ENCODE measurements at regions not wholly inside any gene's neighbourhood (a gene's known extent, or its start where the extent isn't known, plus 50 kb on each side); places are given as distances from the start of the nearest gene placed in this dataset.

DNA sequence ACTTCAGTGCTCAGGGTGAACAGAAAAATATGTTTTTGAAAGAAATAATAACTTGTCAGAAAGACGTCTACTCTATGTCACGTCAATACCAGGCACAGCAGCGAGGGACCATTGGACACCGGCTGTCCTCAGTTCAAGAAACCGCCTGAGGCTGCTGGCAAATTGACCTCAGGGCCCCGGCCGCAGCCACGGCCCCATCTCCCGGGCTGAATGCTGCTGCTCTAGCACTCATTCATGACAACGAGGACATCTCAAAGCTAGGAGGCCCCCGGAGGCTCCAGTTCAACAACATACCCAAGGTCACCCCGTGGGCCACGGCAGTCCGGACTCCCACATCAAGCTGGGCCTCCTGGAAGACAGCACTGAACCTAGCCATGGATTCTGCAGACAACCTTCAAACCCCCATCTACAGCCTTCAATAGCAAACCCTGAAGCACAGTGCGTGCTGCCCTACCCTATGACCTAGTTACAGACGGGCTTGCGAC lies 204.0 kb upstream of the NSMCE3 start:
- DNase-seq (no peak), ATAC-seq (ENCODE audit: insufficient read depth, low read depth) (no peak)
- Histone ChIP-seq H3K79me2 (ENCODE audit: insufficient read depth, low read length) (no peaks in the 10 kb centered on the region), H3K27me3 (ENCODE audit: insufficient read depth, low read length, poor library complexity) (no peaks in the 10 kb centered on the region), H3K4me3 (ENCODE audit: low read depth in 1 of 2, low read length in 2 of 2) (no peak overlapping the region), H3K4me1 (ENCODE audit: insufficient read depth, low read length) (no peaks in the 10 kb centered on the region), H3K36me3 (ENCODE audit: insufficient read depth, low read length) (no peaks in the 10 kb centered on the region), H3K4me2 (ENCODE audit: insufficient read depth, low read length) (no peak overlapping the region), H3K27ac (ENCODE audit: low read length) (no peak overlapping the region), H4K20me1 (ENCODE audit: insufficient read depth, low read length) (no peaks in the 10 kb centered on the region), H3K9me3 (ENCODE audit: insufficient read depth, low read length, severe bottlenecking) (no peaks in the 10 kb centered on the region), H2AFZ (ENCODE audit: low read depth, low read length) (no peak overlapping the region), H3K9ac (ENCODE audit: low read depth, low read length) (no peak overlapping the region)
- TF ChIP-seq CTCF (IDR thresholded peaks at IDR 0.05; ENCODE audit: borderline replicate concordance, extremely low read depth, low read length, poor library complexity, severe bottlenecking), result no peak
- TF ChIP-seq EZH2 (IDR thresholded peaks at IDR 0.05; ENCODE audit: borderline replicate concordance, low read depth, low read length, severe bottlenecking), result no peak

DNA sequence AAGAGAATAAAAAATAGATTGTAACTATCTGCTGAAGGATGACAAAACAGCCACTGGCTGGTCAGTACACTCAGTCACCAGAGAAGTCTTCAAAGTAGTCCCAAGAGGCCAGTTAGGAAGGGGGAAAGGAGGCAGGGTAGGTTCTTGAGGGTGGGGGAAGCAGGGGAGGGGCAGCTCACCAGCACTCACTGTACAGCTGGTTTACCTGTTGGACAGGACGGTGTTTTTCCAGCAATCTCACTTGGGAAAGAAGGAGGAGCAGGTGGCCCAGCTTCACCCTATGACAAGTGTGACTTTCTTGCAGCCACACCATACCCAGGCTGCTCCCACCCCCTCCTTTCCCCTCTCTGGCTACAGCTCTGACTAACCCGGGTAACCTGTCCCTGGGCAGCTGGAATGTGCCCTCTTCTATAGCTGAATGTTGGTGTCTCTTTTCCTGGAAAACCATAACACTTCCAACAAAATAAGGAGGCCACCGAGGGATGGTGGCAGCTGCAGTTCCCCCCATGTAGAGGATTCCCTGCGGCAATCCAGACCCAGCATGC lies 203.4 kb upstream of the NSMCE3 start:
- H3K27me3 ChIP-seq (ENCODE audit: insufficient read depth, low read length, poor library complexity), result no peaks in the 10 kb centered on the region
- H2AFZ ChIP-seq (ENCODE audit: low read depth, low read length), result no peak overlapping the region
- H3K36me3 ChIP-seq (ENCODE audit: insufficient read depth, low read length), result no peaks in the 10 kb centered on the region
- TF ChIP-seq CTCF (IDR thresholded peaks at IDR 0.05; ENCODE audit: borderline replicate concordance, extremely low read depth, low read length, poor library complexity, severe bottlenecking), result no peak
- TF ChIP-seq EZH2 (IDR thresholded peaks at IDR 0.05; ENCODE audit: borderline replicate concordance, low read depth, low read length, severe bottlenecking), result no peak
- ATAC-seq (ENCODE audit: insufficient read depth, low read depth) (no peak), DNase-seq (no peak)
- no peaks in the 10 kb centered on the region for H3K9me3 ChIP-seq (ENCODE audit: insufficient read depth, low read length, severe bottlenecking)
- no peaks in the 10 kb centered on the region for H3K4me1 ChIP-seq (ENCODE audit: insufficient read depth, low read length)
- H4K20me1 ChIP-seq (ENCODE audit: insufficient read depth, low read length), result no peaks in the 10 kb centered on the region
- no peak overlapping the region for H3K9ac ChIP-seq (ENCODE audit: low read depth, low read length)
- no peaks in the 10 kb centered on the region for H3K79me2 ChIP-seq (ENCODE audit: insufficient read depth, low read length)
- no peak overlapping the region for H3K4me3 ChIP-seq (ENCODE audit: low read depth in 1 of 2, low read length in 2 of 2)
- no peak overlapping the region for H3K4me2 ChIP-seq (ENCODE audit: insufficient read depth, low read length)
- no peak overlapping the region for H3K27ac ChIP-seq (ENCODE audit: low read length)

- Histone ChIP-seq H4K20me1 (ENCODE audit: insufficient read depth, low read length) (no peaks in the 10 kb centered on the region), H3K4me2 (ENCODE audit: insufficient read depth, low read length) (no peak overlapping the region), H3K4me1 (ENCODE audit: insufficient read depth, low read length) (no peaks in the 10 kb centered on the region), H2AFZ (ENCODE audit: low read depth, low read length) (no peak overlapping the region), H3K9ac (ENCODE audit: low read depth, low read length) (no peak overlapping the region), H3K79me2 (ENCODE audit: insufficient read depth, low read length) (no peaks in the 10 kb centered on the region), H3K4me3 (ENCODE audit: low read depth in 1 of 2, low read length in 2 of 2) (no peak overlapping the region), H3K9me3 (ENCODE audit: insufficient read depth, low read length, severe bottlenecking) (no peaks in the 10 kb centered on the region), H3K36me3 (ENCODE audit: insufficient read depth, low read length) (no peaks in the 10 kb centered on the region), H3K27me3 (ENCODE audit: insufficient read depth, low read length, poor library complexity) (no peaks in the 10 kb centered on the region), H3K27ac (ENCODE audit: low read length) (no peak overlapping the region)
- DNase-seq (no peak), ATAC-seq (ENCODE audit: insufficient read depth, low read depth) (no peak)
- TF ChIP-seq EZH2 (IDR thresholded peaks at IDR 0.05; ENCODE audit: borderline replicate concordance, low read depth, low read length, severe bottlenecking), result no peak
- TF ChIP-seq CTCF (IDR thresholded peaks at IDR 0.05; ENCODE audit: borderline replicate concordance, extremely low read depth, low read length, poor library complexity, severe bottlenecking), result no peak
These were observed 202.1 kb upstream of the NSMCE3 start for GRCh38 chr15:29471757-29472156.
